ENCODE measurements at regions not wholly inside any gene's neighbourhood (a gene's known extent, or its start where the extent isn't known, plus 50 kb on each side); places are given as distances from the start of the nearest gene placed in this dataset.
"Not testable (repeated sequence)": the region's sequence is repeated elsewhere in the genome, so short reads cannot be mapped to it uniquely, and the experiment has no call there.

DNA sequence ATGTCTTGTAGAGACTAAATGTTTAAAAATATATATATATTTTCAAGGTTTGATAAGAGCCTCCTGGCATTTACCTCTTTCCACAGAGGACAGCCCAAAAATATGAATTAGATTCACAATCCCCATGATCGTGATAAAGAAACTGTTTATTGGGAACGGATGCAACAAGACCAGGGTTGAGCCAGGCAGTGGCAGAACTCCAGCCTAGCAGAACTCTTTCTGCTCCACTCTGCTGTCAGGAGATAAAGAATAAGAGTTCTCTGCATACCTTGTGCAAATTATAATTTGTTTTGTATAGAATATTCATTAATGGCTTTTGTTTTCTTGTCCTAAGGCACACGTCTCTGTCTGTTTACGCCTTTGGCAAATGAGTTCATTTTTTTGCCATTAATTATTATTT is 472.2 kb downstream of the TUSC1 start:
- DNase-seq (ENCODE audit: extremely low spot score), result no peak
- ChIA-PET CTCF (no interaction called here), POLR2A (no interaction called here)
- TF ChIP-seq, protein P1, sequence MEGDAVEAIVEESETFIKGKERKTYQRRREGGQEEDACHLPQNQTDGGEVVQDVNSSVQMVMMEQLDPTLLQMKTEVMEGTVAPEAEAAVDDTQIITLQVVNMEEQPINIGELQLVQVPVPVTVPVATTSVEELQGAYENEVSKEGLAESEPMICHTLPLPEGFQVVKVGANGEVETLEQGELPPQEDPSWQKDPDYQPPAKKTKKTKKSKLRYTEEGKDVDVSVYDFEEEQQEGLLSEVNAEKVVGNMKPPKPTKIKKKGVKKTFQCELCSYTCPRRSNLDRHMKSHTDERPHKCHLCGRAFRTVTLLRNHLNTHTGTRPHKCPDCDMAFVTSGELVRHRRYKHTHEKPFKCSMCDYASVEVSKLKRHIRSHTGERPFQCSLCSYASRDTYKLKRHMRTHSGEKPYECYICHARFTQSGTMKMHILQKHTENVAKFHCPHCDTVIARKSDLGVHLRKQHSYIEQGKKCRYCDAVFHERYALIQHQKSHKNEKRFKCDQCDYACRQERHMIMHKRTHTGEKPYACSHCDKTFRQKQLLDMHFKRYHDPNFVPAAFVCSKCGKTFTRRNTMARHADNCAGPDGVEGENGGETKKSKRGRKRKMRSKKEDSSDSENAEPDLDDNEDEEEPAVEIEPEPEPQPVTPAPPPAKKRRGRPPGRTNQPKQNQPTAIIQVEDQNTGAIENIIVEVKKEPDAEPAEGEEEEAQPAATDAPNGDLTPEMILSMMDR (IDR thresholded peaks at IDR 0.05; ENCODE audit: control extremely low read depth, extremely low read depth, low read depth, missing control alignments), result no peak

DNA sequence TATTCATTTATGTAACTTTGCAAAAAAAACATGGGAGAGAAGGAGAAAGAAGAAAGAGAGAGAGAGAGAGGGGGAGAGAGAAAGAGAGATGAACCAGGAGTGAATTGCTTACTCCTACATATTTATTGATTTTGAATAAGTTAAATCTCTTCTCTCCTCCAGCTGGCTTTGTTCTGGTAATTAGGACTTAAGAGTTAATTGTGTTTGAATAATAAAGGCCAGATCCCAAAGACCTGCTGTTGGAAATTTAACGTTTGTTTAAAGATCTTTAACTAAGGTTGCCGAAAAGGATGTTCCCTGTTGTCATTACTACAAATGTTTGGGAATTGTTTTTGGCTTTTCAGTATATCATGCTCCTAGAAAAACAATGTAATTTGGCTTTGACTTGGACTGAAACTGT is 473.0 kb downstream of the TUSC1 start:
- no peak for DNase-seq (ENCODE audit: extremely low spot score)
- ChIA-PET POLR2A (no interaction called here), CTCF (no interaction called here)
- TF ChIP-seq, protein P1 (IDR thresholded peaks at IDR 0.05; ENCODE audit: control extremely low read depth, extremely low read depth, low read depth, missing control alignments), result no peak

DNA sequence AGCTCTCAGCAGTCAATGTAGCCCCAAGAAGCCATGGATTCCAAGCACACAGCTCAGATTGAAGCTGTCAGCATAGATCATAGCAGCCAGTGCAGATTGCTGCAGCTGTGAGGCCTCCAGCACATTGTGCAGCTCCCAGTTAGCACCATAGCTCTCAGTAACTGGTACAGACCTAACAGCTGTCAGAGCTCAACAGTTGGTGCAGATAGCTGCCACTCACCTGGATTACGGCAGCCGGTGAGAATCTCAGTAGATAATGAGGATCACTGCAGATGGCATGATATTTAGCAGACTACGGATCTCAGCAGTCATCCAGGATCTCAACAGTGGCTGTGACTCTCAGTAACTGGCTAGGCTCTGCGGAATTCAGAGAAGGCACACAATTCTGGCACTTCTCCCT is 500.4 kb downstream of the TUSC1 start:
- no peak for DNase-seq (ENCODE audit: extremely low spot score)
- POLR2A ChIA-PET, result no interaction called here
- CTCF ChIA-PET, result interaction anchor here (1.5 kb wide), 1 partner anchor 9 kb away, joined by 3 read pairs; no protein-coding TSS in a partner anchor
- TF ChIP-seq, protein P1 (IDR thresholded peaks at IDR 0.05; ENCODE audit: control extremely low read depth, extremely low read depth, low read depth, missing control alignments), result no peak

DNA sequence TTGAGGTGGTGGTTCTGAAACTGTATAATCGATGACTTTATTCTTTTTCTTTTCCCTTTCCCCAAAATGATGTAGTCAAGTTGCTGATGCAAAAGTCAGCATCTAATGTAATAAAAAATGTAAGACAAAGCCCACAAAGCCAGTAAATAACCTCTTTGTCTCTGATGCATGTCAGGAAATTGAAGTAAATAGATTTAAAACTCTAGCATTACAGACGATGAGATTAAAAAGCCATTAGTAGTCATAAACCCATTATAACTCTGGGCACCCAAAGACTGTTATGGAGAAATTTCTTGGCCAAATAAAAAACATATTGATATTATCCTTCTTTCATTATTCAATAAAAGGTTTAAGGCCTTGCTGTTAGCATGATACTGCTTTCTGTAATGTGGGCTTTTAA is 548.7 kb downstream of the TUSC1 start:
- POLR2A ChIA-PET, result no interaction called here
- no peak for DNase-seq (ENCODE audit: extremely low spot score)

DNA sequence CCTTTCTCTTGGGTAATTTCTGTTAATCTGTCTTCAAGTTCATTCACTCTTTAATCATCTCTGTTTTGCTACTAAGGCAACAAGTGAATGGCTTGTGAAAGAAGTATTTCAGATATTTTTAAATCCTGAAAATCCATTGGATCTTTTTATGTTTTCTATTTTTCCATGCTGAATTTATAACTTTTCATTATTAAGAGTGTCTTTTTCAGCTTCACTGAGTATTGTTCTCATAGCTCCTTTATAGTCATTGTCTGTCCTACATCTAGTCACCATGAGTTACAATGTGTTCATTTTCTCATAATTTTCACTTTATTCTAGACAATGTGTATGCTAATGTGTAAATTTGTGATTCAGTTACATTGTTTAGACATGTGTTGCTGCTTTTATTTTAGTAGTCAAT is 556.4 kb downstream of the TUSC1 start:
- TF ChIP-seq, protein P1 (IDR thresholded peaks at IDR 0.05; ENCODE audit: control extremely low read depth, extremely low read depth, low read depth, missing control alignments), result no peak
- no peak for DNase-seq (ENCODE audit: extremely low spot score)
- ChIA-PET CTCF (no interaction called here), POLR2A (no interaction called here)

More for the DNA sequence above, 548.7 kb downstream of the TUSC1 start:
- TF ChIP-seq, protein P1 (IDR thresholded peaks at IDR 0.05; ENCODE audit: control extremely low read depth, extremely low read depth, low read depth, missing control alignments), result no peak
- CTCF ChIA-PET, result no interaction called here

DNA sequence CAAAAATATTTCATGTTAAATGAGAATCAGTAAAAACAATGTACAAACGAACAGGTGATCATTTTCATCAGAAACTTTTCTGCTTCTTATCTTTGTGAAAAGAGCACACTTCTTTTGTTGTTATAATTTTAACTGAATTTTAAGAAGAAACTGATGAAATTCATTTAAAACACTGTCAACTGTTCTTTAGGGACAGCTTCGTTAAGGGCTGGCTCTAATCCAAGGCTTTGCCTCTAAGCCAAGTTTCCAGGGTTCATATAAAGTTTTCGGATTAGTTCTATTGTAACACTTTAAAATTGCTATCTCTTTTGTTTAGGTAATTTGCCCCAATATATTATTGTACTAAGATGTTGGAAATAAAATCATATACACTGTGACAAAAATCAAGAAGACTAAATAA is 559.2 kb downstream of the TUSC1 start:
- ChIA-PET POLR2A (no interaction called here), CTCF (no interaction called here)
- DNase-seq (ENCODE audit: extremely low spot score), result no peak
- TF ChIP-seq, protein P1 (IDR thresholded peaks at IDR 0.05; ENCODE audit: control extremely low read depth, extremely low read depth, low read depth, missing control alignments), result no peak

DNA sequence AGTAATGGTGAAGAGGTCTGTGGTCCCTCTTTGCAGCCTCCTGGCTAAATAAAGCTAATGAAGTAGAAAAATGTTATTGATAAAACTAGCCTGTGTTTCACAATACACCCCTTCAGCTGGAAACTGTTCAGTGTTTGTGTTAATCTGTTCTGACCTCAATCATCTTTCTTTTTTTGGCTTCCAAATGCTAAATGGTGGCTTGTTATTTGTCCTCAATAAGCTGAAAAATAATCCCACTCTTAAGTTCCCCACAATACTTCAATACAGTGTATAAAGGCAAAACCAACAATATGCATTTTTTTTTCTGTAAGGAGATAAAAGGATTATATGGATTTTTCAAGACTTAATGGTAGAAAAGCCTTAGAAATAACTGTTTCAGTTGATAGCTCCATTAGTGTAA is 560.5 kb downstream of the TUSC1 start:
- CTCF ChIA-PET, result no interaction called here
- TF ChIP-seq, protein P1 (IDR thresholded peaks at IDR 0.05; ENCODE audit: control extremely low read depth, extremely low read depth, low read depth, missing control alignments), result no peak
- POLR2A ChIA-PET, result no interaction called here

DNA sequence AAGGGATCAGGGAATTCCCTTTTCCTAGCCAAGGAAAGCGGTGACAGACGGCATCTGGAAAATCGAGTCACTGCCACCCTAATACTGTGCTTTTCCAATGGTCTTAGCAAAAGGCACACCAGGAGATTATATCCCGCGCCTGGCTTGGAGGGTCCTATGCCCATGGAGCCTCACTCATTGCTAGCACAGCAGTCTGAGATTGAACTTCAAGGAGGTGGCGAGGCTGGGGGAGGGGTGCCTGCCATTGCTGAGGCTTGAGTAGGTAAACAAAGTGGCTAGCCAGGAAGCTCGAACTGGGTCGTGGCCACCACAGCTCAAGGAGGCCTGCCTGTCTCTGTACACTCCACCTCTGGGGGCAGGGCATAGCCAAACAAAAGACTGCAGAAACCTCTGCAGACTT is 556.5 kb upstream of the IZUMO3 start:
- POLR2A ChIA-PET; CTCF ChIA-PET; DNase-seq (ENCODE audit: extremely low spot score): not testable (repeated sequence)

More for the DNA sequence above, 560.5 kb downstream of the TUSC1 start:
- no peak for DNase-seq (ENCODE audit: extremely low spot score)

Measured in GM10248 (cell line).